NCI-H82 (cell line): ENCODE measurements at regions not wholly inside any gene's neighbourhood (a gene's known extent, or its start where the extent isn't known, plus 50 kb on each side); places are given as distances from the start of the nearest gene placed in this dataset.

Experiments used
- DNase-seq: peaks from one replicate; lab custom pipeline; 2025; lab: John Stamatoyannopoulos, UW

- no peak for DNase-seq
These were observed 271.8 kb upstream of the HTR2A start for GRCh38 chr13:47168618-47169017.

- no peak for DNase-seq
These were observed 271.2 kb upstream of the HTR2A start for GRCh38 chr13:47168066-47168465.

GRCh38 chr13:47166336-47166735 is 269.5 kb upstream of the HTR2A start:
- DNase-seq = no peak

- no peak for DNase-seq
These were observed 263.1 kb upstream of the HTR2A start for GRCh38 chr13:47159853-47160550.

GRCh38 chr13:47158593-47158992 is 261.7 kb upstream of the HTR2A start:
- no peak for DNase-seq

GRCh38 chr13:47148543-47148942 is 251.7 kb upstream of the HTR2A start:
- DNase-seq = no peak

GRCh38 chr13:47147812-47148119 is 250.9 kb upstream of the HTR2A start:
- DNase-seq = no peak

- DNase-seq = no peak
These were observed 250.3 kb upstream of the HTR2A start for GRCh38 chr13:47146991-47147811.

- DNase-seq = no peak
These were observed 249.3 kb upstream of the HTR2A start for GRCh38 chr13:47146136-47146535.

- DNase-seq = no peak
These were observed 247.9 kb upstream of the HTR2A start for GRCh38 chr13:47144782-47145181.

- no peak for DNase-seq
These were observed 245.3 kb upstream of the HTR2A start for GRCh38 chr13:47142105-47142504.

GRCh38 chr13:47139519-47139918 is 242.7 kb upstream of the HTR2A start:
- no peak for DNase-seq

- no peak for DNase-seq
These were observed 239.7 kb upstream of the HTR2A start for GRCh38 chr13:47136504-47136941.

GRCh38 chr13:47135800-47136503 is 239.1 kb upstream of the HTR2A start:
- DNase-seq = no peak

- no peak for DNase-seq
These were observed 238.2 kb upstream of the HTR2A start for GRCh38 chr13:47134939-47135489.

GRCh38 chr13:47133011-47133445 is 236.2 kb upstream of the HTR2A start:
- DNase-seq = no peak

GRCh38 chr13:47129461-47129860 is 232.6 kb upstream of the HTR2A start:
- no peak for DNase-seq

- no peak for DNase-seq
These were observed 229.6 kb upstream of the HTR2A start for GRCh38 chr13:47126432-47126831.

- peak; percentile 54 for DNase-seq
These were observed 224.4 kb upstream of the HTR2A start for GRCh38 chr13:47121092-47121763.

GRCh38 chr13:47120282-47120681 is 223.4 kb upstream of the HTR2A start:
- DNase-seq = peak; percentile 72

GRCh38 chr13:47119575-47120235 is 222.9 kb upstream of the HTR2A start:
- DNase-seq = no peak
